GM10248 (cell line): ENCODE measurements at regions not wholly inside any gene's neighbourhood (a gene's known extent, or its start where the extent isn't known, plus 50 kb on each side); places are given as distances from the start of the nearest gene placed in this dataset.

ENCODE experiments used
- CTCF ChIA-PET: fragments of 300-600 bp; sonication (Branson Sonifier 250); formaldehyde crosslinking; extraction: SDS; loops from one replicate; lab custom pipeline; 2021; ENCODE audit warnings: antibody characterized with exemption; lab: Yijun Ruan, JAX
- POLR2A ChIA-PET: fragments of 350-650 bp; sonication (Branson Sonifier 250); formaldehyde crosslinking; extraction: SDS; loops from one replicate; lab custom pipeline; 2020; ENCODE audit warnings: antibody characterized with exemption; lab: Yijun Ruan, JAX
- DNase-seq: peaks from one replicate; pipeline ENCODE4 v3.0.0; 2012; ENCODE audit errors: extremely low spot score
- TF ChIP-seq, protein P1 (sequence below): IDR thresholded peaks from 2 replicates; pipeline ENCODE4 v1.5.1; 2012; ENCODE audit warnings: mild to moderate bottlenecking, low read depth; ENCODE audit errors: extremely low read depth, missing control alignments, control extremely low read depth

DNA sequence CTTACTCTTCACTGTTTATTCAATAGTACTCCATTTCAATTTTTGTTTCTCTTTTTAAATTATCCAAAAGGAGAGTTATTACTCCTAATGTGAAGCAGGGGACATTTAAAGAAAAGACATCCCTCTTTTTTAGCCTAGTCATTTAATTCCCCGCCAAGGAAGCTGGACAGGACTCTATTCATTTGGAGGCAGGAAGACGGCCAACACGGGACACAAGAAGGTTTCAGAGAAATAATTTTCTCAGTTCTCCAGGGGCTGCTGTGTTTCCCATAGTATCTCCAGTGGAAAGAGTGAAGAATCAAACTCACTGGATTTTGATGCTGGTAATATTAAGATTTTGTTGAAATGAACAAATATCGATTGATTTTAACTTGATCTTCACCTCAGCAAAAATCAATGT, 833.7 kb downstream of the ROBO2 start:
- CTCF ChIA-PET, result no interaction called here
- DNase-seq, result no peak

GRCh38 chr3:77885381-77885780, 845.5 kb downstream of the ROBO2 start:
- POLR2A ChIA-PET, result no interaction called here
- DNase-seq, result no peak
- TF ChIP-seq, protein P1, sequence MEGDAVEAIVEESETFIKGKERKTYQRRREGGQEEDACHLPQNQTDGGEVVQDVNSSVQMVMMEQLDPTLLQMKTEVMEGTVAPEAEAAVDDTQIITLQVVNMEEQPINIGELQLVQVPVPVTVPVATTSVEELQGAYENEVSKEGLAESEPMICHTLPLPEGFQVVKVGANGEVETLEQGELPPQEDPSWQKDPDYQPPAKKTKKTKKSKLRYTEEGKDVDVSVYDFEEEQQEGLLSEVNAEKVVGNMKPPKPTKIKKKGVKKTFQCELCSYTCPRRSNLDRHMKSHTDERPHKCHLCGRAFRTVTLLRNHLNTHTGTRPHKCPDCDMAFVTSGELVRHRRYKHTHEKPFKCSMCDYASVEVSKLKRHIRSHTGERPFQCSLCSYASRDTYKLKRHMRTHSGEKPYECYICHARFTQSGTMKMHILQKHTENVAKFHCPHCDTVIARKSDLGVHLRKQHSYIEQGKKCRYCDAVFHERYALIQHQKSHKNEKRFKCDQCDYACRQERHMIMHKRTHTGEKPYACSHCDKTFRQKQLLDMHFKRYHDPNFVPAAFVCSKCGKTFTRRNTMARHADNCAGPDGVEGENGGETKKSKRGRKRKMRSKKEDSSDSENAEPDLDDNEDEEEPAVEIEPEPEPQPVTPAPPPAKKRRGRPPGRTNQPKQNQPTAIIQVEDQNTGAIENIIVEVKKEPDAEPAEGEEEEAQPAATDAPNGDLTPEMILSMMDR, result no peak
- CTCF ChIA-PET, result no interaction called here

More for the DNA sequence above, 833.7 kb downstream of the ROBO2 start:
- POLR2A ChIA-PET, result no interaction called here
- TF ChIP-seq, protein P1, result no peak

DNA sequence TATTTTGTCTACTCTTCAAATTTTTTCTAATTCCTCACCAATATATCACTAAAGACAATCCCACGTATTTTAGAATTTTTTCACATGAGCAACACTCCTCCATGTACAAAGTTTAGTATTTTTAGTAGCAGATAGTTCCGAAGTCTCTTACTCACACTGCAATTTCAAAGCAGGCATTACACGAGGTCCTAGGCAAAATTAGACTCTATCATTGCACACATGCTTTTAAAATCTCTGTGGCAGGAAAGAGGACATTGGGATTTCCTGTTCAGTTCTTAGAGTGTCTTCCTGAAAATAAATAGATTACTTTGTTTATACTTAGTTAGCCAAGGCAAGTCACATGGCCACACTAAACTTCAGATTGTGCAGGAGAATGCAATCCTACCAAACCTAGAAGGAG, 847.7 kb downstream of the ROBO2 start:
- ChIA-PET CTCF (interaction anchor here (1.3 kb wide), 1 partner anchor 18 kb away, joined by 3 read pairs; no protein-coding TSS in a partner anchor), POLR2A (no interaction called here)
- TF ChIP-seq, protein P1, result no peak

GRCh38 chr3:77889616-77890015, 849.7 kb downstream of the ROBO2 start:
- TF ChIP-seq, protein P1, result no peak
- CTCF ChIA-PET, result no interaction called here
- POLR2A ChIA-PET, result no interaction called here
- no peak for DNase-seq

More for the DNA sequence above, 847.7 kb downstream of the ROBO2 start:
- no peak for DNase-seq

GRCh38 chr3:77898621-77899020, 858.7 kb downstream of the ROBO2 start:
- ChIA-PET POLR2A (no interaction called here), CTCF (no interaction called here)
- TF ChIP-seq, protein P1, result no peak
- DNase-seq, result no peak

DNA sequence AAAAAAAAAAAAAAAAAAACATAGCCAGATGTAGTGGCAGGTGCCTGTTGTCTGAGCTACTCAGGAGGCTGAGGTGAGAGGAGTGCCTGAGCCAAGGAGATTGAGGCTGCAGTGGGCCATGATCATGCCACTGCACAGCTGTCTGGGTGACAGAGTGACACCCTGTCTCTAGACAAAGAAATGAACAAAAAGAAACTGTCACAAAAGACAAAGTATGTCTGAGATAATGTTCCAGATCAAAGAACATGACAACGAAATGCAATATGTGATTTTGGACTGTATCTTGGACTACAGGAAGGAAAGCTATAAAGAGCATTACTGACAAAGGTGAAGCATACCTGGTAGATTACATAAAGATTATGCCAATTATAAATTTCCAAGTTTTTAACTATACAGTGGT, 862.8 kb downstream of the ROBO2 start:
- ChIA-PET POLR2A (no interaction called here), CTCF (no interaction called here)
- TF ChIP-seq, protein P1, result no peak
- no peak for DNase-seq
